T-helper 17 cell (primary cell): ENCODE measurements at regions not wholly inside any gene's neighbourhood (a gene's known extent, or its start where the extent isn't known, plus 50 kb on each side); places are given as distances from the start of the nearest gene placed in this dataset.

Experiments used
- ATAC-seq: fragments of 150-1000 bp; cut with Tn5 transposase; 2 replicates; pipeline ENCODE4 v1.10.0; 2021; ENCODE audit warnings: mild to moderate bottlenecking, moderate library complexity
- DNase-seq, 3 donors: peaks; one replicate each; pipeline versions ENCODE4 v3.0.0 to v3.0.0-alpha.2; 2020 to 2021
- H3K9me3 ChIP-seq: one replicate; pipeline ENCODE4 v1.7.0; 2013; ENCODE audit warnings: low read length, mild to moderate bottlenecking; ENCODE audit not compliant: control insufficient read depth, poor library complexity, severe bottlenecking
- H3K27ac Mint-ChIP-seq: one replicate; pipeline ENCODE4 v1.8.0; 2022; ENCODE audit warnings: mild to moderate bottlenecking, moderate library complexity, mixed read lengths
- H3K27me3 Mint-ChIP-seq: one replicate; pipeline ENCODE4 v1.8.0; 2022; ENCODE audit warnings: mixed read lengths
- H3K36me3 Mint-ChIP-seq: one replicate; pipeline ENCODE4 v1.8.0; 2022; ENCODE audit warnings: low read depth, mixed read lengths
- H3K4me1 Mint-ChIP-seq: one replicate; pipeline ENCODE4 v1.8.0; 2022; ENCODE audit warnings: mild to moderate bottlenecking, mixed read lengths
- H3K4me3 Mint-ChIP-seq: one replicate; pipeline ENCODE4 v1.8.0; 2022; ENCODE audit warnings: mild to moderate bottlenecking, moderate library complexity, mixed read lengths

- H3K9me3 ChIP-seq: no peaks in the 10 kb centered on the region
- H3K4me1 Mint-ChIP-seq: no peaks in the 10 kb centered on the region
- H3K27ac Mint-ChIP-seq: no peak overlapping the region
- H3K27me3 Mint-ChIP-seq: no peaks in the 10 kb centered on the region
- H3K4me3 Mint-ChIP-seq: no peak overlapping the region
- H3K36me3 Mint-ChIP-seq: no peaks in the 10 kb centered on the region
- DNase-seq: no peak
- ATAC-seq: no peak
Observed at GRCh38 chr12:24198070-24198469, 248.6 kb upstream of the SOX5 start.

GRCh38 chr12:24197532-24197931, 248.1 kb upstream of the SOX5 start:
- no peaks in the 10 kb centered on the region for H3K9me3 ChIP-seq
- H3K27me3 Mint-ChIP-seq: no peaks in the 10 kb centered on the region
- no peaks in the 10 kb centered on the region for H3K36me3 Mint-ChIP-seq
- H3K4me1 Mint-ChIP-seq: no peaks in the 10 kb centered on the region
- H3K27ac Mint-ChIP-seq: no peak overlapping the region
- DNase-seq: no peak
- no peak overlapping the region for H3K4me3 Mint-ChIP-seq
- no peak for ATAC-seq

- Mint-ChIP-seq H3K36me3 (no peaks in the 10 kb centered on the region), H3K4me1 (no peaks in the 10 kb centered on the region), H3K27me3 (no peaks in the 10 kb centered on the region), H3K27ac (no peak overlapping the region), H3K4me3 (no peak overlapping the region)
- H3K9me3 ChIP-seq: no peaks in the 10 kb centered on the region
- ATAC-seq (no peak), DNase-seq (no peak)
Observed at GRCh38 chr12:24195063-24195462, 245.6 kb upstream of the SOX5 start.

- no peak for ATAC-seq
- DNase-seq: no peak
- H3K27me3 Mint-ChIP-seq: no peaks in the 10 kb centered on the region
- H3K27ac Mint-ChIP-seq: no peak overlapping the region
- H3K36me3 Mint-ChIP-seq: no peaks in the 10 kb centered on the region
- no peaks in the 10 kb centered on the region for H3K9me3 ChIP-seq
- no peak overlapping the region for H3K4me3 Mint-ChIP-seq
- no peaks in the 10 kb centered on the region for H3K4me1 Mint-ChIP-seq
Observed at GRCh38 chr12:24191117-24191516, 241.6 kb upstream of the SOX5 start.

- no peaks in the 10 kb centered on the region for H3K9me3 ChIP-seq
- ATAC-seq (no peak), DNase-seq (no peak)
- Mint-ChIP-seq H3K36me3 (no peaks in the 10 kb centered on the region), H3K27ac (no peak overlapping the region), H3K4me3 (no peak overlapping the region), H3K27me3 (no peaks in the 10 kb centered on the region), H3K4me1 (no peaks in the 10 kb centered on the region)
Observed at GRCh38 chr12:24185782-24186181, 236.3 kb upstream of the SOX5 start.

GRCh38 chr12:24177889-24178288, 228.4 kb upstream of the SOX5 start:
- DNase-seq: no peak
- H3K9me3 ChIP-seq: no peaks in the 10 kb centered on the region
- Mint-ChIP-seq H3K27me3 (no peaks in the 10 kb centered on the region), H3K4me3 (no peak overlapping the region), H3K4me1 (no peaks in the 10 kb centered on the region), H3K36me3 (no peaks in the 10 kb centered on the region), H3K27ac (no peak overlapping the region)
- ATAC-seq: no peak

GRCh38 chr12:24175929-24176328, 226.5 kb upstream of the SOX5 start:
- Mint-ChIP-seq H3K27me3 (no peaks in the 10 kb centered on the region), H3K4me1 (no peaks in the 10 kb centered on the region), H3K36me3 (no peaks in the 10 kb centered on the region), H3K27ac (no peak overlapping the region), H3K4me3 (no peak overlapping the region)
- DNase-seq: no peak
- ATAC-seq: no peak
- H3K9me3 ChIP-seq: no peaks in the 10 kb centered on the region

- no peak for DNase-seq
- Mint-ChIP-seq H3K36me3 (no peaks in the 10 kb centered on the region), H3K27ac (no peak overlapping the region), H3K4me3 (no peak overlapping the region), H3K4me1 (no peaks in the 10 kb centered on the region), H3K27me3 (no peaks in the 10 kb centered on the region)
- no peak for ATAC-seq
- no peaks in the 10 kb centered on the region for H3K9me3 ChIP-seq
Observed at GRCh38 chr12:24175284-24175683, 225.8 kb upstream of the SOX5 start.

- no peaks in the 10 kb centered on the region for H3K36me3 Mint-ChIP-seq
- no peak for DNase-seq
- no peaks in the 10 kb centered on the region for H3K27me3 Mint-ChIP-seq
- H3K4me1 Mint-ChIP-seq: no peaks in the 10 kb centered on the region
- H3K27ac Mint-ChIP-seq: no peak overlapping the region
- no peaks in the 10 kb centered on the region for H3K9me3 ChIP-seq
- H3K4me3 Mint-ChIP-seq: no peak overlapping the region
- ATAC-seq: no peak
Observed at GRCh38 chr12:24173067-24173466, 223.6 kb upstream of the SOX5 start.

- H3K36me3 Mint-ChIP-seq: no peaks in the 10 kb centered on the region
- H3K4me1 Mint-ChIP-seq: no peaks in the 10 kb centered on the region
- no peak overlapping the region for H3K27ac Mint-ChIP-seq
- DNase-seq (no peak), ATAC-seq (no peak)
- H3K4me3 Mint-ChIP-seq: no peak overlapping the region
- no peaks in the 10 kb centered on the region for H3K27me3 Mint-ChIP-seq
- H3K9me3 ChIP-seq: no peaks in the 10 kb centered on the region
Observed at GRCh38 chr12:24172773-24173066, 223.2 kb upstream of the SOX5 start.

- no peak overlapping the region for H3K4me3 Mint-ChIP-seq
- H3K36me3 Mint-ChIP-seq: no peaks in the 10 kb centered on the region
- no peaks in the 10 kb centered on the region for H3K27me3 Mint-ChIP-seq
- no peaks in the 10 kb centered on the region for H3K9me3 ChIP-seq
- DNase-seq (no peak), ATAC-seq (no peak)
- H3K4me1 Mint-ChIP-seq: no peaks in the 10 kb centered on the region
- H3K27ac Mint-ChIP-seq: no peak overlapping the region
Observed at GRCh38 chr12:24172031-24172772, 222.7 kb upstream of the SOX5 start.

- no peak overlapping the region for H3K27ac Mint-ChIP-seq
- ATAC-seq (no peak), DNase-seq (no peak)
- H3K9me3 ChIP-seq: no peaks in the 10 kb centered on the region
- H3K27me3 Mint-ChIP-seq: no peaks in the 10 kb centered on the region
- no peaks in the 10 kb centered on the region for H3K36me3 Mint-ChIP-seq
- peaks cover 2% of the 10 kb centered on the region for H3K4me1 Mint-ChIP-seq
- no peak overlapping the region for H3K4me3 Mint-ChIP-seq
Observed at GRCh38 chr12:24155042-24155441, 205.6 kb upstream of the SOX5 start.

GRCh38 chr12:24153079-24153478, 203.6 kb upstream of the SOX5 start:
- Mint-ChIP-seq H3K4me3 (no peak overlapping the region), H3K36me3 (no peaks in the 10 kb centered on the region)

GRCh38 chr12:24152270-24152669, 202.8 kb upstream of the SOX5 start:
- peaks cover 2% of the 10 kb centered on the region for H3K4me1 Mint-ChIP-seq
- no peaks in the 10 kb centered on the region for H3K9me3 ChIP-seq
- no peaks in the 10 kb centered on the region for H3K27me3 Mint-ChIP-seq
- no peak overlapping the region for H3K27ac Mint-ChIP-seq
- DNase-seq (no peak), ATAC-seq (no peak)
- H3K4me3 Mint-ChIP-seq: no peak overlapping the region
- H3K36me3 Mint-ChIP-seq: no peaks in the 10 kb centered on the region

More at GRCh38 chr12:24153079-24153478, 203.6 kb upstream of the SOX5 start:
- ATAC-seq (no peak), DNase-seq (no peak)
- H3K27me3 Mint-ChIP-seq: no peaks in the 10 kb centered on the region
- H3K27ac Mint-ChIP-seq: no peak overlapping the region
- no peaks in the 10 kb centered on the region for H3K9me3 ChIP-seq
- peaks cover 2% of the 10 kb centered on the region for H3K4me1 Mint-ChIP-seq
